ENCODE measurements at regions not wholly inside any gene's neighbourhood (a gene's known extent, or its start where the extent isn't known, plus 50 kb on each side); places are given as distances from the start of the nearest gene placed in this dataset.

DNA sequence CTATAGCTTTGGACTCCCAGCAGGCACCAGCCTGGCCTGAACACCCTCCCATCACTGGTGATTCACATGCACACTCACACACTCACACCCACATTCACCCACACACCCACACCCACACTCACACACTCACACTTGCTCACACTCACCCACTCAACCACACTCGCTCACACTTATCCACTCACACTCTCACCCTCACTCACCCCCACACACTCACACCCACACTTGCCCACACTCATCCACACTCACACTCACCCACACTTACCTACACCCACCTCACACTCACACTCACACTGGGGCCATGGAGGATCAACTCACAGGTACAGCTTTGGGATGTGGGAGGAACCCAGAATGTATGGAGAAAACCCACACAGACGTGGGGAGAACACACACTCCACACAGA lies 548.2 kb upstream of the FAT1 start:
- TF ChIP-seq MTA3 (CRISPR knock-in tag; IDR thresholded peaks at IDR 0.05) (no peak), MAZ (IDR thresholded peaks at IDR 0.05; ENCODE audit: borderline replicate concordance, low read depth, low read length) (no peak), MAZ (CRISPR knock-in tag; IDR thresholded peaks at IDR 0.05; ENCODE audit: low read depth) (no peak), ZNF891 (CRISPR knock-in tag; IDR thresholded peaks at IDR 0.05) (no peak), ARID2 (CRISPR knock-in tag; IDR thresholded peaks at IDR 0.05; ENCODE audit: borderline replicate concordance) (no peak), RXRA (CRISPR knock-in tag; IDR thresholded peaks at IDR 0.05) (no peak), CTCF (CRISPR knock-in tag; IDR thresholded peaks at IDR 0.05) (no peak), EZH2 (conservative IDR thresholded peaks at IDR 0.05; ENCODE audit: low read depth, low read length) (no peak), EP300 (IDR thresholded peaks at IDR 0.05; ENCODE audit: low read depth in 2 of 2, low read length in 2 of 2) (no peak), EP300 (CRISPR knock-in tag; IDR thresholded peaks at IDR 0.05; ENCODE audit: borderline replicate concordance) (no peak), ZBTB37 (CRISPR knock-in tag; IDR thresholded peaks at IDR 0.05) (no peak), XBP1 (CRISPR knock-in tag; IDR thresholded peaks at IDR 0.05) (no peak), ZNF253 (CRISPR knock-in tag; IDR thresholded peaks at IDR 0.05; ENCODE audit: borderline replicate concordance) (no peak)
- TF ChIP-seq, protein P1, sequence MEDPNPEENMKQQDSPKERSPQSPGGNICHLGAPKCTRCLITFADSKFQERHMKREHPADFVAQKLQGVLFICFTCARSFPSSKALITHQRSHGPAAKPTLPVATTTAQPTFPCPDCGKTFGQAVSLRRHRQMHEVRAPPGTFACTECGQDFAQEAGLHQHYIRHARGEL (CRISPR knock-in tag; IDR thresholded peaks at IDR 0.05): no peak
